ENCODE measurements at regions not wholly inside any gene's neighbourhood (a gene's known extent, or its start where the extent isn't known, plus 50 kb on each side); places are given as distances from the start of the nearest gene placed in this dataset.

DNA sequence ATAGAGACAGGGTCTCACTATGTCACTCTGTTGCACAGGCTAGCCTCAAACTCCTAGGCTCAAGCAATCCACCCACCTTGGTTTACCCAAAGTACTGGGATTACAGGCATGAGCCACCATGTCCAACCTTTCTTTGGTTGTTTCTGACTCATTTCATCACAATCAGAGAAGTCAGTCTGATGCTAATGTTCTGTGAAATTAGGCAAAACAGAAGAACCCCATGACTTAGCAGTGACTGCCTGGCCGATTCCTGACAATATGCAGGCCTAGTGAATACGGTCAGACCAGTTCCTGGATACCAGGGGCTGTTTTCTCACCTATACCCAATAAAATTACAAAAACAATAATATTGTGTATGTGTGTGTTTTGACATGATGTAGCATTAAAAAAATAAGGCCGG is 58.8 kb upstream of the BTN3A2 start:
- H3K4me1 ChIP-seq (ENCODE audit: control insufficient read depth in 1 of 2, insufficient read depth in 2 of 2, low read depth in 1 of 2, low read length in 1 of 2), result peaks cover 0 to 6% of the 10 kb centered on the region in 2 experiments; a peak in 3 of 4 replicates
- no peaks in the 10 kb centered on the region for H3K36me3 ChIP-seq (replicated peaks in 1 of 2; ENCODE audit: control insufficient read depth in 1 of 2, insufficient read depth in 2 of 2, low read length in 1 of 2)
- no peaks in the 10 kb centered on the region for H3K27me3 ChIP-seq (ENCODE audit: insufficient read depth)
- peaks cover 18% of the 10 kb centered on the region for H3F3A ChIP-seq (replicated peaks; ENCODE audit: insufficient read depth)
- no peak overlapping the region for H2AFZ ChIP-seq (ENCODE audit: low read depth)
- no peak overlapping the region for H3K9ac ChIP-seq
- H4K20me1 ChIP-seq (ENCODE audit: insufficient read depth), result no peaks in the 10 kb centered on the region
- TF ChIP-seq, protein P1, sequence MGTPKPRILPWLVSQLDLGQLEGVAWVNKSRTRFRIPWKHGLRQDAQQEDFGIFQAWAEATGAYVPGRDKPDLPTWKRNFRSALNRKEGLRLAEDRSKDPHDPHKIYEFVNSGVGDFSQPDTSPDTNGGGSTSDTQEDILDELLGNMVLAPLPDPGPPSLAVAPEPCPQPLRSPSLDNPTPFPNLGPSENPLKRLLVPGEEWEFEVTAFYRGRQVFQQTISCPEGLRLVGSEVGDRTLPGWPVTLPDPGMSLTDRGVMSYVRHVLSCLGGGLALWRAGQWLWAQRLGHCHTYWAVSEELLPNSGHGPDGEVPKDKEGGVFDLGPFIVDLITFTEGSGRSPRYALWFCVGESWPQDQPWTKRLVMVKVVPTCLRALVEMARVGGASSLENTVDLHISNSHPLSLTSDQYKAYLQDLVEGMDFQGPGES (IDR thresholded peaks at IDR 0.05; ENCODE audit: low read depth, low read length), result no peak
- no peak for TF ChIP-seq CTCF (IDR thresholded peaks at IDR 0.05)
- ChIA-PET CTCF (no interaction called here), POLR2A (no interaction called here)
- 97% methylated on average over 3 of the region's 3 CpGs for WGBS (ENCODE audit: low lambda C conversion rate)
- H3K79me2 ChIP-seq (ENCODE audit: insufficient read depth), result no peaks in the 10 kb centered on the region
- no peaks in the 10 kb centered on the region; the same call in 1 of the 2 replicates for H3K9me2 ChIP-seq
- no peaks in the 10 kb centered on the region for H3K9me3 ChIP-seq
- H3K27ac ChIP-seq (ENCODE audit: low read depth in 2 of 2, low read length in 1 of 2), result no peak overlapping the region
- H3K4me2 ChIP-seq, result no peak overlapping the region
- DNase-seq, result no peak
- H3K4me3 ChIP-seq (ENCODE audit: low read depth in 2 of 2, low read length in 1 of 2), result no peak overlapping the region

DNA sequence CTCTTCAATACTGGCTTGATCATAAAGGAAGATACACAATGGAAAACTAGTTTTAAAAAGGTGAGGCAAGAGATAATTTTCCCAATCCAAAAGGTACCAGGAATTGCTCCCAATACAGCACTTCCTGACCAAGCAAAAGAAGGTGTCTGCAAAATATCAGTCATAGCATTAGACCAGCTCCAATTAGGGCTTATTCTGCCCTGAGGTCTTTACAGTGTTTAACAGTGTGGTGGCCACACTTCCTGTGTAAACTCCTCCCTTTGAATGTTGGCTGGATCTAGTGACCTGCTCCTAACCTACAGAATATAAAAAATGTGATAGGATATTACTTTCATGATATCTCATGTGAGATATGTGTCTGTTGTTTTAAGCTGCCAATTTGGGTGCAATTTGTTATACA is 57.1 kb upstream of the BTN3A2 start:
- no peak for DNase-seq
- H2AFZ ChIP-seq (ENCODE audit: low read depth), result peak overlapping the region; percentile 17; the same call in 1 of the 2 replicates
- no peak overlapping the region for H3K9ac ChIP-seq
- H3K79me2 ChIP-seq (ENCODE audit: insufficient read depth), result no peaks in the 10 kb centered on the region
- peaks cover 0 to 6% of the 10 kb centered on the region in 2 experiments; a peak in 3 of 4 replicates for H3K4me1 ChIP-seq (ENCODE audit: control insufficient read depth in 1 of 2, insufficient read depth in 2 of 2, low read depth in 1 of 2, low read length in 1 of 2)
- peaks cover 3% of the 10 kb centered on the region; the same call in 1 of the 2 replicates for H4K20me1 ChIP-seq (ENCODE audit: insufficient read depth)
- ChIA-PET CTCF (interaction anchor here (1.3 to 3.6 kb wide), 3 partner anchors 14 to 855 kb away, joined by 4 to 19 read pairs (median 4); no protein-coding TSS in a partner anchor), POLR2A (interaction anchor here (2.8 kb wide), 1 partner anchor 35 kb away, joined by 11 read pairs; a partner anchor contains a TSS)
- no peaks in the 10 kb centered on the region for H3K9me3 ChIP-seq
- TF ChIP-seq MXI1 (IDR thresholded peaks at IDR 0.05; ENCODE audit: low read depth, low read length), result peak; percentile 28; the same call in 1 of the 2 replicates
- TF ChIP-seq RCOR1 (IDR thresholded peaks at IDR 0.05; ENCODE audit: low read length), result 0 out of 2 replicates have a peak, but pooled peaks have one; percentile 33
- no peak for TF ChIP-seq MAX (IDR thresholded peaks at IDR 0.05; ENCODE audit: low read depth)
- TF ChIP-seq, protein P1 (IDR thresholded peaks at IDR 0.05; ENCODE audit: low read depth, low read length), result no peak
- H3K27me3 ChIP-seq (ENCODE audit: insufficient read depth), result no peaks in the 10 kb centered on the region
- H3K36me3 ChIP-seq (replicated peaks in 1 of 2; ENCODE audit: control insufficient read depth in 1 of 2, insufficient read depth in 2 of 2, low read length in 1 of 2), result no peaks in the 10 kb centered on the region
- H3K9me2 ChIP-seq, result no peaks in the 10 kb centered on the region; the same call in 1 of the 2 replicates
- peak overlapping the region in 1 of 2 experiments; percentile 56; a peak in 2 of 4 replicates for H3K27ac ChIP-seq (ENCODE audit: low read depth in 2 of 2, low read length in 1 of 2)
- no peak overlapping the region for H3K4me2 ChIP-seq
- no peak overlapping the region for H3K4me3 ChIP-seq (ENCODE audit: low read depth in 2 of 2, low read length in 1 of 2)
- peaks cover 34% of the 10 kb centered on the region for H3F3A ChIP-seq (replicated peaks; ENCODE audit: insufficient read depth)

All from SK-N-SH (cell line).